CD4-positive, alpha-beta T cell treated with Interleukin-12 subunit alpha and Interleukin-12 subunit beta, for 1 hour (primary cell): ENCODE measurements at regions not wholly inside any gene's neighbourhood (a gene's known extent, or its start where the extent isn't known, plus 50 kb on each side); places are given as distances from the start of the nearest gene placed in this dataset.
"Not testable (repeated sequence)": the region's sequence is repeated elsewhere in the genome, so short reads cannot be mapped to it uniquely, and the experiment has no call there.

Source experiments
- DNase-seq: peaks from one replicate; pipeline ENCODE4 v3.0.0-alpha.2; 2020

DNA sequence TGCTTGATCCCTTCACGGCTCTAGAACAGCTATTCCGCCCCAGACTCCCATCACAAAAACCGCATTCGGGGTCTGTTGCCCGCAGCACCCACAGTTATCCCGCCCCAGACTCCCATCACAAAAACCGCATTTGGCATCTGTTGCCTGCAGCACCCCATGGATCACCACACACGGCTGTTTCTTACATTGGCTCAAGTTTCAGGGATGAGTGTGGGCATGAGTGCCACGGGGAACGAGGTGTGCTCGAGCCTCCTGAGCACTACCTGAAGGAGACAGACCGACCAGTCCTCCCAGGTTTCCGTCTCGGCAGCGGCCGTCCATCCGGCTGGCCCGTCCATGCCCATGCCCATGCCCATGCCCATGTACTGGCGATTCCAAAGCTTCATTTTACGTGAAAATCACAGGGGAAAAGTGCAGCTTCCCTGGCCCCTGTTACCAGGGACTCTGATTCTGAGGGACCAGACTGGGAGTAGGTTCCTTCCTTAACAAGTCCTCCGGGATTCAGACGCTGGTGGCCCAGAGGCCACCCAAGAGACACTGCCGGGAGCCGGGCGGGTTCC is 66.4 kb upstream of the INSIG1 start:
- no peak for DNase-seq

DNA sequence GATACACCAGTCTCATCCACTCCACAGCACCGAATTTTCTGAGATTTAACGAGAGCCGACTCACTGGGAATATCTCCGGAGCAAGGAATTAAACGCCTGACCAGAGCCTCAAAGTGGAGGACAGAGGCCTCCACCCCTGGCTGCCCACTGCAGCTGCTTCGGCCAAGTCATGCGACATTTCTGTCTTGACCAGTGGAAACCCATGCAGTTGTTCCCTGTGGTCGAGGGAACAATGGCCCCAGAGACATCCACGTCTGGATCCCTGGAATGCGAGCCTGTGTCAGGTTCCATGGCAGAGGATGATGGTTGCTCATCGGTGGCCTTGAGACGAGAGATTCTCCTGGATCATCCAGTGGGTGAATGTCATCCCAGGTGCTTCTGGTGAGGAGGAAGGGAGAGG is 65.7 kb upstream of the INSIG1 start:
- DNase-seq, result no peak

DNA sequence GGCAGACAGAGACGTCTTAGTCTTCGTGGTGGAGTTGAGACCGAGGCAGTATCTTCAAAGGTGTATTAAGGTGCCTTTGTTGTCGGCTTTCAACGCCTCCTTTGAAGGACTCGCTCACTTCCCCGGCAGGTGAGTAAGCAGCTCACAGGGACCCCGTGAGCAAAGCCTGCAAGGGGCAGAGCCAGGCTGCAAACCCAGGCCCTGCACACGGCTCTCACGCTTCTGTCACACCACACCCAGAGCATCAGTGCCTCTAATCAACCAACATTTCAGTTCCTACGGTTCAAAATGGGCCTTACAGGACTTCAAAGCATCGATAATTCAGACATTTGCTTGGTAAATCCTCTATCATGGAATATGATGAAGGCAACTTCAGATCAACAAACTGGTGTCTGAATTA is 64.8 kb upstream of the INSIG1 start:
- DNase-seq, result no peak

DNA sequence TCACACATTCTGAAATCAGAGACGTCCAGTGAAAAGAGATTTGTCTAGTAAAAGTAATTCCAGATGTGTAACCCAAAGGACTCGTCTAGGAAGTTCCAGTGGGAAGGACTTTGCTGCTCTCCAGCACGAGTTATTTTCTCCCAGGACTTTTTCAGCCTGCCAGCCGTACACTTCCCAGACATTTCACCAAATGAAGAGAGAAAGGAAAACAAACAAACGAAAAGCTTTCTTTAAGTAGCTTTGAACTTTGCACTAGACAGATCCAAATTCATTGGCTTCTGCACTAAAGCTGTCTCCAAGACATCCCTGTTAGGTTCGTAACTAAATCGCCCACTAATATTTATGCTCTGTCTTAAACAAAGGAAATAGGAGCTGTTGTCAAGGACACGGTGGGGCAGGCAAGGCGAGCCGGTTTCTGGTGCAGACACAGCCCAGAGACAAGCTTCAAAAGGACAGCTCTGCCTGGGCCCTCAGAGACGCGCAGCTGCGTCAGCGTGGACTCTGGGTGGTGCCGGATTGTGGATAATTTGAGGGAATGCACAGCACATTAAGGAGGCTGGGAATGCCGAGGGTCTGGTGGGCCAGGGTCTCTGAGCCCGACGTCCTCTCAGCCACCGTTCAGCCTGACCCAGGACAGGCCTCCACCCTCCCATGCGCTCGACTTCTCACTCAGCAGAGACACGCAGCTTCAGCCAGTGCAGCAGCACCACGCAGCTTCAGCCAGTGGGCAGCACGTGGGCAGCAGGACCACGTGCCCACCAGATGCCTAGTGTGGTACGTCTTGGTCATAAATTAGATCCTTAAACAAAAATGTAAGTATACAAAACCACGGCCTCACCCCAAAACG is 64.1 kb upstream of the INSIG1 start:
- no peak for DNase-seq

DNA sequence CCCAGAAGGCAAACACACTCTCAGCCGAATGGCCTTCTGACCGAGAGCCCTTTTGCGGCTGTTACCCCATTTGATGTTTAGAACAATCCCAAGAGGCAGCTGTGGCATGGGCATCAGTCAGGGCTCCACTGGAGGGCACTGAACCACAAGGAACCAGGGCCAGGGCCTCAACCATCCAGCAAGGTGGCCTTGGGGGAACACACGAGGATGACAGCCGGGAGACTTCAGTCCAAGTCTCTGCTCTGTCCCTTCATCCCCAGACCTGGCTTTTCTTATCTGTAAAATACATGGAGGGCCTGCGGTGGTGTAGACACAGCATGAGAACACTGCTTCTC is 63.6 kb upstream of the INSIG1 start:
- DNase-seq, result peak; percentile 14

DNA sequence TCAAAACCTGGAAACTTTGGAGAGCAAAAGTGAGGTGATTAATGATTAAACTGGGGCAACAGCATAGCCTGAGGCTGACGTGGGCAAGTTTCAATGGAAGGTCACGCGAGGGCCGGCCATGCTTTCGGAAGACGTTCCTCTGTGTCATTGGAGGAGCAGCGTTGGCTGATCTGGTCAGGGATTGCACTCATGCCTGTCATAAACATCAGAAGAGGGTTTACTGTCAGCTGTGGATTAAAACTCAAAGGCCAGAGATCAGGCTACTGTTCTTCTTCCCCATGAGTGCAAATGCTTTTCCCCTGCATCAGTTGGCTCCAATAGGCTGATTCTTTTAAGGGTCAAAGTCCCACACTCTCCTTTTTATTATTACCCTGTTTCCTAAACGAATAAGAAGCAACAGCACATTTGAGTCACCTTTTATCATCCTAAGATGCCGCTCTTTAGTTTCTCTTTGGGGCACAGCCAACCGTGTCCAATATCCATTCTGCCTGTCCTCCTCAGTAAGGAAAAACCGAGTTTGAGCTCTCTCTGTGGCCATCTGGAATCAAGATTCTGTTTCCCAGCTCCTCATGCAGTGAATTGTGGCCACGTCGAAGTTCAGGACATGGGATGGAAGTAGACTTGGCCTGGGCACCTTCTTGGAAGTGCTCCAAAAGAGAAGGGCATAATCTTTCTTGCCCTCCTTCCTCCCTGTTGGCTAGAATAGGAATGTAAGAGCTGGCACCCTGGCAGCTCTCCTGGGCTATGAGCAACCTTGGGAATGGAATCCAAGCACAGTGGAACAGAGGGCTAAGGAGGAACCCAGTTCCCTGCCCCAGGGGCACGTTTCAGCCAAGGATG is 62.5 kb upstream of the INSIG1 start:
- DNase-seq, result no peak

DNA sequence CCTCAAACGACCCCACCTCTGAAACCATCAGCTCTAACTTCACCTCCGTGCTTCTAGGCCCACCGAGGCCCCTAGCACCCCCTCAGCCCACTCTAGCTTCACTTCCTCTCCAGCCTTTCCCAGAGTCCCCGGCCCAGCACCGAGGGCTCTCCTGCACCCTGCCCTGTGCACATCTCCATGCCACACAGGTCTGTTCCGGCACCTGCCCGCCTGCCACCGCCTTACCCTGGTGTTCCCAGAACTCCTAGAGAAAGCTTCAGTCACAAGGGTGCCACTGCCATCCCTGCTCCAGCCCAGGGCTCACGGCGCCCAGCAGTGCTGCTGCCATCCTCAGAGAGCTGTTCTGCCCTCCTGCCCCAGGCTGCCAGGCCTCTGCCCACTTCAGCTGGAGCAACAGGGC is 61.3 kb upstream of the INSIG1 start:
- no peak for DNase-seq

DNA sequence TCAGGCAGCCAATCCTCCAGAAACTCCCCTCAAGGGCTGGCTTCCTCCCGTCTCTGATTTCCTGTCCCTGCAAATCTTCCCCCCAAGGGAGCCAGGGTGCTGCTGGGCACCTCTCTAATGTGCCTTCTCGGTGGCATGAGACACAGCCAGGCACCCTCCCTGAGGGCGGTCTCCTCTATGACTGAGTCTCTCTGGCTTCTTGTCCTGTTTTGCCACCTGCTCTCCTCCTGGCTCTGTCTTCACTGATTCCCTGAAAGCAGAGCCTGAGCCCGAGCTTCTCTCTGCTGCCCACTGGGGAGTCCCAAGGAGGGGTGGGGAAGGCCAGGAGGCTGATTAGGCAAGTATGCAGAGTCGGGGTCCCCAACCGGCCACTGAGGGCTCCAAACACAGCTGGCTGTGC is 60.4 kb upstream of the INSIG1 start:
- DNase-seq, result no peak

DNA sequence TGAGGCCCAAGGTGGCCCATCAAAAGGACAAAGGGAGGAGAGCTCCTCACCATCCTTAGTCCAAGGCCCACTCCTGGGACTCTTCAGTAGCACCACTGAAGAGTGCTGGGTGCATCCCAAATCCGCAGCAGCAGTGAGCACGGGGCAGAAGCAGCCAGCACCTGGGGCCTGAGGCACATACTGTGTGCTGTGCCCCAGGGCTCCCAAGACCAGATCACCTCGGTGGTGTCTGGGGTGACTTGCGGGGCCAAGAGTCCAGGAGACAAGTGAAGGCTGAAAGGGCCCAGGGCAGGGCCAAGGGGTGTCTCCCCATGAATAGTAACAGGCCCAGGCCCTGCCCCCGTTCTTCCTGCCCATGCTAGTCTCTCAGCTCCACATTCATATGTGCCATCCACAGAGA is 59.9 kb upstream of the INSIG1 start:
- no peak for DNase-seq

DNA sequence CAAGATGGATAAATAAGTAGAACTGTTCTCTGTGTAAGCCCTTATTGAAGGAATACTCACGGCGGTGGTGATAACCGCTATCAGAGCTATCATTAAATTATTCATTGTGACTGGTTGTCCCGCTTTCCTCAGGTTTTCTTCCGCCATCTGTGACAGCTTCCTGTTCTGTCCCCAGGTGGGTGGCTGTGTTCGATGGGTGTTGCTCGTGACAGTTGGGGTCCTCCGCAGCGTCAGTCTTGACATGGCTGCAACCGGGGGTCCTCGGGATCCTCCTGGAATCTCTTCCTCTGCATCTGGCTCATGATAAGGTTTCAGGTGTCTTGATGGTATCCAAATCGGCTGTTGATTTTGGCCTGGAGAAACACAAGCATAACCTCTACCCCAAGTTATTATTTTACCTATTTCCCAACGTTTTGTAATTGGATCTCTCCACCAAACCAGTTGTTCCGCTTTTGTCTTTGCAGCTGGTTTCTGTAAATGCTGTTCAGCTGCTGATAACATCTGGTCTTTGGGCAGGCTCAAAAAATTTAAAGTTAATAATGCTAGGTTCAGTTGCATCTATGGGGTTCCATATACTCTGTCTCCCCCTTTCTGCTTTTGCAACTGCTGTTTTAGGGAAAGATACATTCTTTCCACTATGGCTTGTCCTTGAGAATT is 58.1 kb upstream of the INSIG1 start:
- not testable (repeated sequence) for DNase-seq

DNA sequence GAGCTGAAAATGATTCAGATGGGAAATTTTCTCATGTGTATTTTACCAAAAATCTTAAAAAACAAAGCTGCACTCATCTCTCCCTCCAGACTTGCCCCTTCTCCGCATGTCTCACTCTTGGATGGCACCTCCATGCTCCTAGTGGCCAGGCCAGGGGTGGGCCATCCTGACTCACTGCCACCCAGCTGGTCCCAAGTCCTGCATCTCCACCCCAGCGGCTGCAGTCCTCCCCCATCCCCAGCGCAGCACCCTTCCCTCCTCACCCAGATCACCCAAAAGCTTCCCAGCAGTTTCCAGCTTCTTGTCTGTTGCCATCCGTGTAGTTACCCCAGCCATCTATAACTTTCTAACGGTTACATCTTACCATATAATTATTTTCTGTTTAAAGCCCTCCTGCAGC is 53.0 kb upstream of the INSIG1 start:
- no peak for DNase-seq

DNA sequence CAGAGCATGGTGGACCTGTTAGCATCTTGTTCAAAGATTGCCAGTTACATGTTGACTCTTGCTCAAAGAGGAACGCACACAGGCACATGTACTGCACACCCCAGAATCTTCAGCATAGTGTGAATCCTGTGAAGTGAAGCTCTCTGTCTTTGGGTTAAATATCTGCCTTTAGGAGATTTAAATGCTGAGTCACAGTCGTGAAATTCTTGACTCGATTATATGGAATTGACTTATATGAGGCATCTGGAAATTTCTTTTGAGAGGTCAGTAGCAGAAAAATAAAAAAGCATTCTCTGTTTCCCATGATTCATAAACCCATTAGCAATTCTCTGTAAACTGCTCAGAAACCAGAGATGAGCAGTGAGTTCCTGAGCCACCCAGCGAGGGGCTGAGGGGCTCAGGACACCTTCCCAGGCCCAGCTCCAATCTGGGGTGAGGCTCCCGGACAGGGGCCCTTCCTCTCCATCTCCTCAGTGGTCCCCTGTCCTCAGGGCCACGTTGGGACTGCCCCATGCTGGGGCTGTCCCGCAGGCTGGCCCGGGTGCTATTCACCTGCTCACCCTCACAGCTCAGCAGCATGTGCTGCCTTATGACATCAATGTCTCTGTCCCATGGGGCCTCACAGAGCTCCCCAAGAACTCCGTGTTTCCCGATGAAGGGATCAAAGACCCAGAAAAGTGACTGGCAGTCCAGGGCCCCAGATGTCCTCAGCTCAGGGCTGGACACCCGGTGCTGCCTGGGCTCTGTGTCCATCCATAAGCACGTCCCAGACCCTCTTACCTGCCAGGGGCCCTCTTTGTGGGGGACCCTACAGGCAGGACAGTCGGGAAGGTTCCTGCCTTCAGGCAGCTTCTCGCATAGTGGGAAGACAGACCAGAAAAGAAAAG is 50.0 kb upstream of the INSIG1 start:
- DNase-seq, result no peak
